ENCODE measurements at regions not wholly inside any gene's neighbourhood (a gene's known extent, or its start where the extent isn't known, plus 50 kb on each side); places are given as distances from the start of the nearest gene placed in this dataset.

GRCh38 chr10:113284635-113285034 lies 268.2 kb upstream of the HABP2 start:
- Histone ChIP-seq H3K27ac (no peak overlapping the region), H3K9me3 (replicated peaks) (no peaks in the 10 kb centered on the region), H3K36me3 (no peaks in the 10 kb centered on the region), H3K4me3 (no peak overlapping the region), H3K4me1 (replicated peaks) (peaks cover 14% of the 10 kb centered on the region), H3K27me3 (replicated peaks) (no peaks in the 10 kb centered on the region)
- DNase-seq (ENCODE audit: low read depth in 1 of 2, low spot score in 2 of 2), result no peak

GRCh38 chr10:113285305-113285704 lies 267.5 kb upstream of the HABP2 start:
- Histone ChIP-seq H3K9me3 (replicated peaks) (no peaks in the 10 kb centered on the region), H3K36me3 (no peaks in the 10 kb centered on the region), H3K27me3 (replicated peaks) (no peaks in the 10 kb centered on the region), H3K4me3 (no peak overlapping the region), H3K27ac (no peak overlapping the region), H3K4me1 (replicated peaks) (peaks cover 7% of the 10 kb centered on the region)
- DNase-seq (ENCODE audit: low read depth in 1 of 2, low spot score in 2 of 2), result no peak

GRCh38 chr10:113287592-113287991 lies 265.3 kb upstream of the HABP2 start:
- Histone ChIP-seq H3K9me3 (replicated peaks) (no peaks in the 10 kb centered on the region), H3K4me1 (replicated peaks) (no peaks in the 10 kb centered on the region), H3K36me3 (no peaks in the 10 kb centered on the region), H3K4me3 (no peak overlapping the region), H3K27me3 (replicated peaks) (no peaks in the 10 kb centered on the region), H3K27ac (no peak overlapping the region)
- no peak for DNase-seq (ENCODE audit: low read depth in 1 of 2, low spot score in 2 of 2)

DNA sequence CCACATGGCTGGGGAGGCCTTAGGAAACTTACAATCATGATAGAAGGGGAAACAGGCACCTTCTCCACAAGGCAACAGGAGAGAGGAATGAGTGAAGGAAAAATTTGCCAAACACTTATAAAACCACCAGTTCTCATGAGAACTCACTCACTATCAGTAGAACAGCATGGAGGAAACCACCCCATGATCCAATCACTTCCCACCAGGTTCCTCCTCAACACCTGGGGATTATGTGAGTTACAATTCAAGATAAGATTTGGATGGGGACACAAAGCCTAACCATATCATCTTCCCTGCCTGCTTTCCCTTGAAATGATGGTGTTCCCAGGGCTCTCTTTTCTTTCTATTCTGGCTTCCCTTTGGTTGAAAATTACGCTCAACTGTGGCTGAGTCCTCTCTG lies 262.7 kb upstream of the HABP2 start:
- no peak overlapping the region for H3K4me3 ChIP-seq
- no peak overlapping the region for H3K27ac ChIP-seq
- no peaks in the 10 kb centered on the region for H3K27me3 ChIP-seq (replicated peaks)
- H3K4me1 ChIP-seq (replicated peaks), result no peaks in the 10 kb centered on the region
- no peaks in the 10 kb centered on the region for H3K36me3 ChIP-seq
- H3K9me3 ChIP-seq (replicated peaks), result no peaks in the 10 kb centered on the region
- no peak for DNase-seq (ENCODE audit: low read depth in 1 of 2, low spot score in 2 of 2)

GRCh38 chr10:113291413-113291812 lies 261.4 kb upstream of the HABP2 start:
- no peak for DNase-seq (ENCODE audit: low read depth in 1 of 2, low spot score in 2 of 2)
- Histone ChIP-seq H3K36me3 (no peaks in the 10 kb centered on the region), H3K4me3 (no peak overlapping the region), H3K27me3 (replicated peaks) (no peaks in the 10 kb centered on the region), H3K4me1 (replicated peaks) (no peaks in the 10 kb centered on the region; the same call in 1 of the 2 replicates), H3K27ac (no peak overlapping the region), H3K9me3 (replicated peaks) (no peaks in the 10 kb centered on the region)

DNA sequence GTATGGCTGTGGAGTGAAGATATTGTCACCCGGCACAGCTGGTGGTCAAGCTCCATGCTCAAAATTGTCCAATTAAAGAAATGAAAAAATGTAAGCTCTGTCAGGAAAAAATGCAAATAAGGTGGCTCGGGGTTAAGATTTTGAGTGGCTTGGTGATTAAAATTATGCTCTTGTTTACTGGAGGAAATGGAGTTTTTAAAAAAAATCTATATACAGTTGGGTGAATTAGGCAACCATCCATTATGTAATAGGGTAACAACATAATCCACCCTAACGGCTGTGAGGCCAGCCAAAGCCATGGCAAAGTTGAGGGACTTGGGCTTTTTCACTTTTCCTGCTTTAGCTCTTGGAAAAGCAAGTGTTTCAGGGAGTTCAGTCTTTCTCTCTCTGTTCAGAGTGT lies 260.8 kb upstream of the HABP2 start:
- Histone ChIP-seq H3K27me3 (replicated peaks) (no peaks in the 10 kb centered on the region), H3K4me1 (replicated peaks) (peaks cover 6% of the 10 kb centered on the region), H3K9me3 (replicated peaks) (no peaks in the 10 kb centered on the region), H3K27ac (no peak overlapping the region), H3K36me3 (no peaks in the 10 kb centered on the region), H3K4me3 (no peak overlapping the region)
- DNase-seq (ENCODE audit: low read depth in 1 of 2, low spot score in 2 of 2), result no peak

GRCh38 chr10:113292743-113293142 lies 260.1 kb upstream of the HABP2 start:
- Histone ChIP-seq H3K4me3 (no peak overlapping the region), H3K27ac (no peak overlapping the region), H3K36me3 (no peaks in the 10 kb centered on the region), H3K4me1 (replicated peaks) (peaks cover 11% of the 10 kb centered on the region), H3K9me3 (replicated peaks) (no peaks in the 10 kb centered on the region), H3K27me3 (replicated peaks) (no peaks in the 10 kb centered on the region)
- DNase-seq (ENCODE audit: low read depth in 1 of 2, low spot score in 2 of 2), result no peak

GRCh38 chr10:113293167-113293566 lies 259.7 kb upstream of the HABP2 start:
- no peak overlapping the region for H3K27ac ChIP-seq
- no peak for DNase-seq (ENCODE audit: low read depth in 1 of 2, low spot score in 2 of 2)

GRCh38 chr10:113294868-113295267 lies 258.0 kb upstream of the HABP2 start:
- Histone ChIP-seq H3K36me3 (no peaks in the 10 kb centered on the region), H3K4me3 (no peak overlapping the region), H3K27me3 (replicated peaks) (no peaks in the 10 kb centered on the region), H3K9me3 (replicated peaks) (no peaks in the 10 kb centered on the region), H3K27ac (no peak overlapping the region), H3K4me1 (replicated peaks) (peaks cover 24% of the 10 kb centered on the region)
- no peak for DNase-seq (ENCODE audit: low read depth in 1 of 2, low spot score in 2 of 2)

More at GRCh38 chr10:113293167-113293566, 259.7 kb upstream of the HABP2 start:
- Histone ChIP-seq H3K36me3 (no peaks in the 10 kb centered on the region), H3K27me3 (replicated peaks) (no peaks in the 10 kb centered on the region), H3K4me3 (no peak overlapping the region), H3K9me3 (replicated peaks) (no peaks in the 10 kb centered on the region), H3K4me1 (replicated peaks) (peaks cover 15% of the 10 kb centered on the region)

GRCh38 chr10:113297226-113297625 lies 255.6 kb upstream of the HABP2 start:
- no peak overlapping the region for H3K4me3 ChIP-seq
- DNase-seq (ENCODE audit: low read depth in 1 of 2, low spot score in 2 of 2), result peak; percentile 84 to 87
- no peaks in the 10 kb centered on the region for H3K9me3 ChIP-seq (replicated peaks)
- peaks cover 27% of the 10 kb centered on the region for H3K4me1 ChIP-seq (replicated peaks)
- peak overlapping the region; percentile 64 for H3K27ac ChIP-seq
- no peaks in the 10 kb centered on the region for H3K36me3 ChIP-seq
- H3K27me3 ChIP-seq (replicated peaks), result no peaks in the 10 kb centered on the region

DNA sequence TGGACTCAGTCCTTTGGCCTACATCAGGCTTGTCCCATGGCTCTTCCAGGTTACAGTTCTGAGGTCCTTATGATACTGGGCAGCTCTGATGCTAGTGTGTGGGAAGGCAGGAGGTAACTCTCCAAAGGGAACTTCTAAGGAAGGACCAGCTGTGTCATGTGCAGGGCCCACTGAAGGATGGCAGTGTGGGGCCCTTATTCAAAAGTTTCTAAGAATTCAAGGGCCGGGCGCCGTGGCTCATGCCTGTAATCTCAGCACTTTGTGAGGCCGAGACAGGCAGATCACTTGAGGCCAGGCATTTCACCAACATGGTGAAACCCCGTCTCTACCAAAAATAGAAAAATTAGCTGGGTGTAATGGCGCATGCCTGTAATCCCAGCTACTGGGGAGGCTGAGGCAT lies 254.2 kb upstream of the HABP2 start:
- Histone ChIP-seq H3K27ac (no peak overlapping the region), H3K4me3 (no peak overlapping the region), H3K27me3 (replicated peaks) (no peaks in the 10 kb centered on the region), H3K4me1 (replicated peaks) (peaks cover 27% of the 10 kb centered on the region), H3K9me3 (replicated peaks) (no peaks in the 10 kb centered on the region), H3K36me3 (no peaks in the 10 kb centered on the region)
- no peak for DNase-seq (ENCODE audit: low read depth in 1 of 2, low spot score in 2 of 2)

- no peaks in the 10 kb centered on the region for H3K36me3 ChIP-seq
- H3K27me3 ChIP-seq (replicated peaks), result no peaks in the 10 kb centered on the region
- no peak overlapping the region for H3K4me3 ChIP-seq
- no peaks in the 10 kb centered on the region for H3K9me3 ChIP-seq (replicated peaks)
- no peak for DNase-seq (ENCODE audit: low read depth in 1 of 2, low spot score in 2 of 2)
- no peak overlapping the region for H3K27ac ChIP-seq
- H3K4me1 ChIP-seq (replicated peaks), result peaks cover 31% of the 10 kb centered on the region
These were observed 252.7 kb upstream of the HABP2 start for GRCh38 chr10:113300201-113300600.

DNA sequence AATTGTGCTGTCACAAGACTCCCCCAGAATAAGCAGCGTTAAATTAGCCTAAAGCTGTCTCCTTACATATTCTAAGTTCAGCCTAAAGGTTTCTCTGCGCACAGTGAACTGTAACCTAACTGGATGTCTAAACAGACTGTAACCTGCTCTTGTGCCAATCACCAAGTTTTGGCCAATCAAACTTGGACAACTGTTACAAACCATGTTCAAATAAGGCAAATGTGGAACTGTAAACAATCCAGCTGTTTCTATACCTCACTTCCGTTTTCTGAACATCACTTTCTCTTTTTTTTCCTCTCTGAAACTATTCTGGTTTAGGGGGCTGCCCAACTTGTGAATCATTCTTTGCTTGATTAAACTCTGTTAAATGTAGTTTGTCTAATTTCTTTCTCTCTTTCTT lies 252.2 kb upstream of the HABP2 start:
- Histone ChIP-seq H3K27me3 (replicated peaks) (no peaks in the 10 kb centered on the region), H3K36me3 (no peaks in the 10 kb centered on the region), H3K4me1 (replicated peaks) (peaks cover 31% of the 10 kb centered on the region), H3K4me3 (no peak overlapping the region), H3K9me3 (replicated peaks) (no peaks in the 10 kb centered on the region), H3K27ac (no peak overlapping the region)
- no peak for DNase-seq (ENCODE audit: low read depth in 1 of 2, low spot score in 2 of 2)

- H3K36me3 ChIP-seq, result no peaks in the 10 kb centered on the region
- no peaks in the 10 kb centered on the region for H3K27me3 ChIP-seq (replicated peaks)
- H3K9me3 ChIP-seq (replicated peaks), result no peaks in the 10 kb centered on the region
- no peak for DNase-seq (ENCODE audit: low read depth in 1 of 2, low spot score in 2 of 2)
- H3K4me1 ChIP-seq (replicated peaks), result peaks cover 35% of the 10 kb centered on the region
- no peak overlapping the region for H3K27ac ChIP-seq
- H3K4me3 ChIP-seq, result no peak overlapping the region
These were observed 251.4 kb upstream of the HABP2 start for GRCh38 chr10:113301342-113301984.

DNA sequence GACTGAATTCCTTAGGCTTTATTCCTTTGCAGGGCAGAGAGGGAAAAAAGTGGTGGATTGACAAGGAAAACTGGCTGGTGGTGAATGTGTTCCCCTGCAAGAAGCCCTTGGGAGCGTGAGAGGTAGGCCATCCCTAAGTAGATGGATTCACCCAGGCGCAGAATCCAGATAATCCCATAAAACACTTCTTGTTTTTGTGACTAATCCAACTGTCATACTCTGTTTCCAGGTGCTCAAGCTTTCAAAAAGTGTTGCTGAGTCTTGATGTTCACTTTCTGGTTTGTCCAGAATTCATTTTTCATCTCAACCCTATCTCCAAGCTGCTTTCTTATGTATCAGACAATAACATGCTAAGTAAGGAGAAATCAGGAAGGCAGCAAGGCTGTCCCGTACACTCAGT lies 250.8 kb upstream of the HABP2 start:
- H3K4me3 ChIP-seq, result no peak overlapping the region

More for the DNA sequence above, 250.8 kb upstream of the HABP2 start:
- peaks cover 29% of the 10 kb centered on the region for H3K4me1 ChIP-seq (replicated peaks)
- no peak for DNase-seq (ENCODE audit: low read depth in 1 of 2, low spot score in 2 of 2)
- no peaks in the 10 kb centered on the region for H3K36me3 ChIP-seq
- H3K9me3 ChIP-seq (replicated peaks), result no peaks in the 10 kb centered on the region
- no peak overlapping the region for H3K27ac ChIP-seq
- H3K27me3 ChIP-seq (replicated peaks), result no peaks in the 10 kb centered on the region

Data from SJSA1 (cell line).